Retinal pigment epithelial cell (primary cell): ENCODE measurements at regions not wholly inside any gene's neighbourhood (a gene's known extent, or its start where the extent isn't known, plus 50 kb on each side); places are given as distances from the start of the nearest gene placed in this dataset.
"Not testable (repeated sequence)": the region's sequence is repeated elsewhere in the genome, so short reads cannot be mapped to it uniquely, and the experiment has no call there.

Experiments used
- DNase-seq: peaks from one replicate; pipeline ENCODE4 v3.0.0-alpha.2; 2010; ENCODE audit warnings: low read depth
- H3K4me3 ChIP-seq: 2 replicates; pipeline ENCODE4 v1.5.1; 2011; ENCODE audit warnings: mild to moderate bottlenecking, low read length, control low read depth, moderate library complexity
- CTCF ChIP-seq: conservative IDR thresholded peaks from 2 replicates; pipeline ENCODE4 v1.5.1; 2011; ENCODE audit warnings: low read depth, low read length, control low read depth, inconsistent platforms

- no peak for TF ChIP-seq CTCF
- no peak for DNase-seq
- no peak overlapping the region for H3K4me3 ChIP-seq
Measured at GRCh38 chr6:164628302-164628931, 681.0 kb downstream of the C6orf118 start.

DNA sequence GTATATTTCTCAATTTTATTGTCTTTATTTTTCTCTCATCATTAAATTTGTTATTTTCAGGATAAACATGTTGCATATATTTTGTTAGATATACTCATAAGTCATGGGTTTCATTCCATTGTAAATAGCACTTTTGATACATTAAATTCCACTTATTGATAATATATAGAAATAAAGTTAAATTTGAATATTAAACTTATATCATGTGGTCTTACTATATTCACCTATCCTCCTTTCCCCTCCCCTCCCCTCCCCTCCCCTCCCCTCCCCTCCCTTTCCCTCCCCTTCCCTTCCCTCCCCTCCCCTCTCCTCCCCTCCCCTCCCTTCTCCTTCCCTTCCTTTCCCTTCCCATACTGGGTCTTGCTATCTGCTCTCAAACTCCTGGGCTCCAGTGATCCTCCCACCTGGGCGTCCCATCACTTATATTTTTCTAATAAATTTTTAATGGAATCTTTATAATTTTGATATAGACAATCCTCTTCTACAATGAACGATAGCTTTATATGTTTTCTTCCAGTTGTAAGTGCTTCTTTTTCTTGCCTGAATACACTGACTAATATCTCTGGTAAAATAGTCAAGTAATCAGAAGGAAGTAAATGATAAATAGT lies 692.4 kb downstream of the C6orf118 start:
- no peak for DNase-seq
- TF ChIP-seq CTCF = no peak
- H3K4me3 ChIP-seq = no peak overlapping the region

DNA sequence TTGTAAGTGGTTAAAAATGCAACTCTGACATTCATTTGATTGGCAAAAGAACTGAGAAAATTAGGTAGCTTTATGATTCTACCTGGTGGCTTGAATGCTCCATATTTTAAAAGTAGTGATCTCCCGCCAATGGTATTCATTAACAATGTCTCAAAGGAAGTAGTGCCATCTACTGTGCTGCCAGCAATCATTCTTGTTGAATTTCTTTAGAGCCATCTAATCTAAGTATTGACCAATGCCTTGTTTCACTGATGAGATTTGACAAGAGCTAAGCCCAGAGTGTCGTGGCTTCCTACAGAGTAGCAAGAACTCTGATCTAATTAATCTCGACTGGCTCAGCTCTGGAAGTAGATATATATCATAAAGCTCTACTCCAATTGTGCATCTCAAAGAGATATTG lies 696.7 kb downstream of the C6orf118 start:
- H3K4me3 ChIP-seq = no peak overlapping the region
- no peak for TF ChIP-seq CTCF
- DNase-seq = no peak

DNA sequence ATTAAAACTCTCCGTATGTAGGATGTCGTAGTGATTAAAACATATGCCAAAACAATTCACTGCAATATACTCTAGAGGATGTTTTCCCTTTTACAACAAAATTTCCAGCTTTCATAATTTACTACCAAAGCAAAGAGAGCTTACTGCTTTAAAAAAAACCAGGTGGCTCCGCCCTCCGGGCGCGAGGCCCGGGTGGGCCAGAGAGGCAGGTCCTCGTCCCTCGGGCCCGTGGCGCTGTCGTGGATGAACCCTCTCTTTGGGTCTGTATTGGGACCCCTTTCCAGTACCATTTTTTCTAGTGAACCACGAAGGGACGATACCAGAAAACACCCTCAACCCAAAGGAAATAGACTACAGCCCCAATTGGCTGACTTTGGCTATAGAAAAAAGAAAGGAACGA lies 698.5 kb downstream of the C6orf118 start:
- not testable (repeated sequence) for H3K4me3 ChIP-seq, DNase-seq

DNA sequence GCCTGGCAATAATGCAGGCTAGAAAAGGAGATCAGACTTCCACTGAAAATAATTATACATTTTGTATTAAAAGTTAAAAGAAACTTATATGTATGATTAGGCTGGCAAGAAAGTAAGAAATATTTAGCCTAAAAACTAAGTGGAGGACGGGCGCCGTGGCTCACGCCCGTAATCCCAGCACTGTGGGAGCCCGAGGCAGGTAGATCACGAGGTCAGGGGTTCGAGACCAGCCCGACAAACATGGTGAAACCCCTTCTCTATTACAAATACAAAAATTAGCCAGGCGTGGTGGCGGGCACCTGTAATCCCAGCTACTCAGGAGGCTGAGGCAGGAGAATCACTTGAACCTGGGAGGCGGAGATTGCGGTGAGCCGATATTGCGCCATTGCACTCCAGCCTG lies 707.0 kb downstream of the C6orf118 start:
- DNase-seq = not testable (repeated sequence)

DNA sequence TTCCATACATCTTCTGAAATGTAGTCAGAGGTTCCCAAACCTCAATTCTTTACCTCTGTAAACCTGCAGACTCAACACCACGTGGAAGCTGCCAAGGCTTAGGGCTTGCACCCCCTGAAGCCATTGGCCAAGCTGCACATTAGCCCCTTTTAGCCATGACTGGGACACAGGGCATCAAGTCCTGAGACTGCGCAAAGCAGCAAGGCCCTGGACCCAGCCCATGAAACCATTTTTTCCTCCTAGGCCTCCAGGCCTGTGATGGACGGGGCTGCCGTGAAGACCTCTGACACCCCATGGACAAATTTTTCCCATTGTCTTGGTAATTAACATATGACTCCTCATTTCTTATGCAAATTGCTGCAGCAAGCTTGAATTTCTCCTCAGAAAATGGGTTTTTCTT lies 727.8 kb downstream of the C6orf118 start:
- no peak overlapping the region for H3K4me3 ChIP-seq

More for the DNA sequence above, 707.0 kb downstream of the C6orf118 start:
- not testable (repeated sequence) for H3K4me3 ChIP-seq

GRCh38 chr6:164579035-164579434 lies 730.4 kb downstream of the C6orf118 start:
- no peak for TF ChIP-seq CTCF
- DNase-seq = no peak

More for the DNA sequence above, 727.8 kb downstream of the C6orf118 start:
- no peak for DNase-seq
- no peak for TF ChIP-seq CTCF

DNA sequence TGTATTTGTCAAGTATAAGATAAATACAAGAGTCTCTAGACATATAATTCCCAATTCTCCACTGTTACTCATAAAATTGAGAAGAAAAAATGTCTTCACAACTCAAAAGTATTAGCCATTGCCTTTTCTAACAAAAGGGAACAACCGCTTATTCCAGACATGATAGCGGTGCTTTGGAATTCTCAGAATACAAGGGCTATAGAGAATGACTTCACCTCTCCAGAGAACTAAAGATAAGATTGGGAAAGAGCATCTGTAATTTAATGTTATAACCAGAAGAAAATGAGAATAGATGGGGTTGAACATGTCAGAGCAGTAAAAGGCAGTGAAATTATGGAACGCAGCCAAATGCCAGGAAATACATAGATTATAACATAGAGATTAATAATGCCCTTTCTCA lies 730.8 kb downstream of the C6orf118 start:
- no peak for TF ChIP-seq CTCF
- no peak overlapping the region for H3K4me3 ChIP-seq
- no peak for DNase-seq

More at GRCh38 chr6:164579035-164579434, 730.4 kb downstream of the C6orf118 start:
- no peak overlapping the region for H3K4me3 ChIP-seq
